Nephron (organoid): ENCODE measurements at regions not wholly inside any gene's neighbourhood (a gene's known extent, or its start where the extent isn't known, plus 50 kb on each side); places are given as distances from the start of the nearest gene placed in this dataset.

ENCODE experiments used
- H3K27ac Mint-ChIP-seq, 3 experiments: 2 replicates each; pipeline ENCODE4 v1.8.0; 2020; ENCODE audit warnings: mixed read lengths in 3 of 3, mild to moderate bottlenecking in 2 of 3, moderate library complexity in 1 of 3
- H3K27me3 Mint-ChIP-seq: 2 replicates; pipeline ENCODE4 v1.8.0; 2021; ENCODE audit warnings: low read depth, mild to moderate bottlenecking, moderate library complexity, mixed read lengths
- H3K36me3 Mint-ChIP-seq: 2 replicates; pipeline ENCODE4 v1.8.0; 2020; ENCODE audit warnings: low read depth, mixed read lengths
- H3K4me1 Mint-ChIP-seq: 2 replicates; pipeline ENCODE4 v1.8.0; 2020; ENCODE audit warnings: mixed read lengths
- H3K4me3 Mint-ChIP-seq, 3 experiments: 2 replicates each; pipeline ENCODE4 v1.8.0; 2020; ENCODE audit warnings: mild to moderate bottlenecking in 3 of 3, mixed read lengths in 3 of 3, moderate library complexity in 2 of 3
- H3K9me3 Mint-ChIP-seq: 2 replicates; pipeline ENCODE4 v1.8.0; 2020; ENCODE audit warnings: mixed read lengths
- TF ChIP-seq, protein P1 (sequence below), 3 experiments: fragments of 200-600 bp; sonication (generic); IDR thresholded peaks; one replicate each; pipeline ENCODE4 v1.5.0; 2021; ENCODE audit warnings: antibody characterized with exemption in 3 of 3; ENCODE audit not compliant: unreplicated experiment in 3 of 3

DNA sequence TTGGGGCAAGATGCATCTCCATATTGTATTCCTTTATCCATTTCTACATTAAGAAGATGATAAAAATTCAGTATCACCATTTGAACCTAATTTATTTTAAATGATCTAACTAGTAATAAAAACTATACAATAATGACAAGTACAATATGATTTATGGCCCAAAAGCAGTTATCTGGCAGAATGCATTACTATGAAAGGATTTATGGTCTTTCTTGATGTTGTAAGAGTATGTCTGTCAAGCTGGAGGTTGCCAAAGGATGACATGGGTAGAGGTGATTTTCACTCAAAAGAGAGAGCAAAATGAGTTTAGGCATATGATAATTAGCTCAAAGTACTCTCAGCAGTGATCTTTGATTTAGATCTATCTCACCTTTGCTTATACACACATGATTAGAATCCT lies 54.2 kb upstream of the MAP2 start:
- Mint-ChIP-seq H3K27me3 (peaks cover 17% of the 10 kb centered on the region), H3K4me1 (no peaks in the 10 kb centered on the region), H3K27ac (no peak overlapping the region), H3K9me3 (peaks cover 21% of the 10 kb centered on the region), H3K4me3 (no peak overlapping the region), H3K36me3 (no peaks in the 10 kb centered on the region)
- TF ChIP-seq, protein P1, sequence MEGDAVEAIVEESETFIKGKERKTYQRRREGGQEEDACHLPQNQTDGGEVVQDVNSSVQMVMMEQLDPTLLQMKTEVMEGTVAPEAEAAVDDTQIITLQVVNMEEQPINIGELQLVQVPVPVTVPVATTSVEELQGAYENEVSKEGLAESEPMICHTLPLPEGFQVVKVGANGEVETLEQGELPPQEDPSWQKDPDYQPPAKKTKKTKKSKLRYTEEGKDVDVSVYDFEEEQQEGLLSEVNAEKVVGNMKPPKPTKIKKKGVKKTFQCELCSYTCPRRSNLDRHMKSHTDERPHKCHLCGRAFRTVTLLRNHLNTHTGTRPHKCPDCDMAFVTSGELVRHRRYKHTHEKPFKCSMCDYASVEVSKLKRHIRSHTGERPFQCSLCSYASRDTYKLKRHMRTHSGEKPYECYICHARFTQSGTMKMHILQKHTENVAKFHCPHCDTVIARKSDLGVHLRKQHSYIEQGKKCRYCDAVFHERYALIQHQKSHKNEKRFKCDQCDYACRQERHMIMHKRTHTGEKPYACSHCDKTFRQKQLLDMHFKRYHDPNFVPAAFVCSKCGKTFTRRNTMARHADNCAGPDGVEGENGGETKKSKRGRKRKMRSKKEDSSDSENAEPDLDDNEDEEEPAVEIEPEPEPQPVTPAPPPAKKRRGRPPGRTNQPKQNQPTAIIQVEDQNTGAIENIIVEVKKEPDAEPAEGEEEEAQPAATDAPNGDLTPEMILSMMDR (IDR thresholded peaks at IDR 0.05; ENCODE audit: unreplicated experiment in 3 of 3) = no peak

DNA sequence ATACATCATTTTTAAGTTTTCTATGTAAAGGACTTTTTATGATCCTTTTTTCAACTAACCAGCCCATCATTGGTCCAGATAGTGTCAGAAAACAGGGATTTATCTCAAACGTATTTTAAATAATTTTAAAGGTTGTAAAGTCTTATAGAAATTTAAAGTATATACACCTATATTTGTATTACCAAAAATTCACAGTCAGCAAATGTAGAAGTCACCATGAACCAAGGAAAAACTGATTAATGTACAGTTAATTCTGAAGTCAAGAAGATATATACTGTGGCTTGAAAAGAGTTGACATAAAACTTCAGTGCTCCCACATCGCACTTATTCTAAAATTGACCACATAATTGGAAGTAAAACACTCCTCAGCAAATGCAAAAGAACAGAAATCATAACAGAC lies 52.4 kb upstream of the MAP2 start:
- TF ChIP-seq, protein P1 (IDR thresholded peaks at IDR 0.05; ENCODE audit: unreplicated experiment in 3 of 3) = no peak
- H3K4me1 Mint-ChIP-seq = no peaks in the 10 kb centered on the region
- no peaks in the 10 kb centered on the region for H3K36me3 Mint-ChIP-seq
- no peak overlapping the region for H3K4me3 Mint-ChIP-seq
- peaks cover 33% of the 10 kb centered on the region for H3K9me3 Mint-ChIP-seq
- H3K27ac Mint-ChIP-seq = no peak overlapping the region
- peaks cover 11% of the 10 kb centered on the region for H3K27me3 Mint-ChIP-seq
